Fibroblast of lung (primary cell): ENCODE measurements at regions not wholly inside any gene's neighbourhood (a gene's known extent, or its start where the extent isn't known, plus 50 kb on each side); places are given as distances from the start of the nearest gene placed in this dataset.

ENCODE experiments used
- CTCF ChIP-seq, 2 donors: IDR thresholded peaks in 1 of 2; conservative IDR thresholded peaks in 1 of 2; 1 replicate in 1 of 2; 2 replicates in 1 of 2; pipeline ENCODE4 v1.5.1; 2011 to 2012; ENCODE audit warnings: low read length in 2 of 2, control low read depth in 1 of 2, inconsistent platforms in 1 of 2, low read depth in 1 of 2, mild to moderate bottlenecking in 1 of 2
- EZH2 ChIP-seq: IDR thresholded peaks from 2 replicates; pipeline ENCODE4 v1.5.1; 2012; ENCODE audit warnings: low read length, control low read depth, mild to moderate bottlenecking; ENCODE audit errors: missing control alignments

GRCh38 chr14:71343724-71344123 is 436.5 kb downstream of the PCNX1 start:
- TF ChIP-seq CTCF (conservative IDR thresholded peaks at IDR 0.05 in 1 of 2, IDR thresholded peaks at IDR 0.05 in 1 of 2; ENCODE audit: low read depth in 1 of 2, low read length in 2 of 2) = no peak
- no peak for TF ChIP-seq EZH2
